ENCODE measurements at regions not wholly inside any gene's neighbourhood (a gene's known extent, or its start where the extent isn't known, plus 50 kb on each side); places are given as distances from the start of the nearest gene placed in this dataset.

GRCh38 chr18:54769526-54770464 lies 58.5 kb upstream of the RAB27B start:
- Histone ChIP-seq H2AFZ (replicated peaks; ENCODE audit: low read length, poor library complexity) (no peak overlapping the region), H4K8ac (ENCODE audit: low read depth in 2 of 2, low read length in 2 of 2) (peak overlapping the region; percentile 11 to 42; a peak in 2 of 4 replicates), H3K23ac (ENCODE audit: low read depth, low read length) (no peak overlapping the region), H2AK5ac (ENCODE audit: low read depth, low read length) (peak overlapping the region; percentile 31), H3K18ac (ENCODE audit: low read depth, low read length) (peak overlapping the region; percentile 86), H3K9me1 (ENCODE audit: insufficient read depth, low read length) (peaks cover 4% of the 10 kb centered on the region), H3K79me1 (ENCODE audit: low read depth in 1 of 2, low read length in 2 of 2) (no peaks in the 10 kb centered on the region), H2BK5ac (ENCODE audit: low read depth, low read length, poor library complexity, severe bottlenecking) (no peak overlapping the region), H4K91ac (ENCODE audit: insufficient read depth, low read depth, low read length) (peak overlapping the region; percentile 36; the same call in 1 of the 2 replicates), H3K9me3 (ENCODE audit: control insufficient read depth, insufficient read depth, low read length) (no peaks in the 10 kb centered on the region), H2BK20ac (ENCODE audit: low read depth, low read length) (no peak overlapping the region), H2BK120ac (ENCODE audit: low read depth, low read length) (peak overlapping the region; percentile 66), H3K14ac (replicated peaks; ENCODE audit: low read depth, low read length) (peak overlapping the region; percentile 26; the same call in 1 of the 2 replicates), H3K4me3 (ENCODE audit: insufficient read depth, low read depth, low read length) (no peak overlapping the region), H2BK15ac (ENCODE audit: low read depth, low read length) (peak overlapping the region; percentile 80; the same call in 1 of the 3 replicates), H3K27ac (ENCODE audit: insufficient read depth, low read length) (peak overlapping the region; percentile 92; the same call in 1 of the 2 replicates), H3K4ac (ENCODE audit: low read depth, low read length) (peak overlapping the region; percentile 54), H3K4me1 (ENCODE audit: control insufficient read depth, insufficient read depth, low read length) (peaks cover 10% of the 10 kb centered on the region), H3K4me2 (ENCODE audit: low read depth, low read length) (no peak overlapping the region), H3K27me3 (ENCODE audit: control insufficient read depth, insufficient read depth, low read length) (no peaks in the 10 kb centered on the region), H2AK9ac (replicated peaks; ENCODE audit: low read depth, low read length, poor library complexity) (no peak overlapping the region), H4K5ac (ENCODE audit: low read depth, low read length) (peak overlapping the region; percentile 94), H4K20me1 (ENCODE audit: insufficient read depth, low read length) (no peaks in the 10 kb centered on the region), H3K36me3 (ENCODE audit: control insufficient read depth, insufficient read depth, low read length) (no peaks in the 10 kb centered on the region), H3K9ac (ENCODE audit: low read depth, low read length) (no peak overlapping the region), H3K56ac (ENCODE audit: extremely low read depth, insufficient read depth, low read length) (no peak overlapping the region)
- no CpG with 5 or more reads among the region's 4 CpGs for WGBS, 2 experiments (ENCODE audit: extremely low coverage in 2 of 2, insufficient read length in 1 of 2)
- TF ChIP-seq CEBPB (IDR thresholded peaks at IDR 0.05; ENCODE audit: low read depth, low read length): peak; percentile 83
- no peak for TF ChIP-seq FOS (IDR thresholded peaks at IDR 0.05; ENCODE audit: low read depth, low read length)
- no TSS peak for BruUV-seq (replicated peaks)
- peak; percentile 73 for ATAC-seq (ENCODE audit: low read depth)
- POLR2A ChIA-PET (ENCODE audit: unreplicated experiment): interaction anchor here (0.7 kb wide), 1 partner anchor 533 kb away, joined by 3 read pairs; no protein-coding TSS in a partner anchor
- peak; percentile 70 for DNase-seq
- in situ Hi-C loops (cut with MboI; ENCODE audit: low sequenced_read_pairs): no loop called here
- CTCF ChIA-PET: interaction anchor here (0.6 to 0.9 kb wide), 2 partner anchors 9 to 103 kb away, joined by 4 to 5 read pairs; no protein-coding TSS in a partner anchor
- dilution Hi-C loops (cut with HindIII; ENCODE audit: low sequenced_read_pairs, unreplicated experiment): no loop called here
- intact Hi-C loops (cut with micrococcal nuclease): no loop called here
